ENCODE measurements at regions not wholly inside any gene's neighbourhood (a gene's known extent, or its start where the extent isn't known, plus 50 kb on each side); places are given as distances from the start of the nearest gene placed in this dataset.

GRCh38 chr2:211085056-211085680 is 528.8 kb downstream of the CPS1 start:
- TF ChIP-seq GATA1 (IDR thresholded peaks at IDR 0.05; ENCODE audit: low read depth, low read length) (no peak), POLR2A (IDR thresholded peaks at IDR 0.05; ENCODE audit: low read length) (no peak)
- peak; percentile 11 to 35 for DNase-seq

- no peak for DNase-seq
- TF ChIP-seq GATA1 (IDR thresholded peaks at IDR 0.05; ENCODE audit: low read depth, low read length) (no peak), POLR2A (IDR thresholded peaks at IDR 0.05; ENCODE audit: low read length) (no peak)
Measured at GRCh38 chr2:211086049-211086448, 529.6 kb downstream of the CPS1 start.

GRCh38 chr2:211089127-211089526 is 532.7 kb downstream of the CPS1 start:
- TF ChIP-seq POLR2A (IDR thresholded peaks at IDR 0.05; ENCODE audit: low read length): no peak
- no peak for TF ChIP-seq GATA1 (IDR thresholded peaks at IDR 0.05; ENCODE audit: low read depth, low read length)
- DNase-seq: no peak

GRCh38 chr2:211093743-211094303 is 537.4 kb downstream of the CPS1 start:
- TF ChIP-seq POLR2A (IDR thresholded peaks at IDR 0.05; ENCODE audit: low read length) (no peak), GATA1 (IDR thresholded peaks at IDR 0.05; ENCODE audit: low read depth, low read length) (no peak)
- peak; percentile 1 for DNase-seq

- no peak for DNase-seq
- no peak for TF ChIP-seq POLR2A (IDR thresholded peaks at IDR 0.05; ENCODE audit: low read length)
- no peak for TF ChIP-seq GATA1 (IDR thresholded peaks at IDR 0.05; ENCODE audit: low read depth, low read length)
Measured at GRCh38 chr2:211103989-211104388, 547.6 kb downstream of the CPS1 start.

- TF ChIP-seq POLR2A (IDR thresholded peaks at IDR 0.05; ENCODE audit: low read length) (no peak), GATA1 (IDR thresholded peaks at IDR 0.05; ENCODE audit: low read depth, low read length) (no peak)
- DNase-seq: no peak
Measured at GRCh38 chr2:211113334-211114175, 557.2 kb downstream of the CPS1 start.

GRCh38 chr2:211114826-211115455 is 558.5 kb downstream of the CPS1 start:
- no peak for DNase-seq

GRCh38 chr2:211117026-211117425 is 560.6 kb downstream of the CPS1 start:
- no peak for DNase-seq
- TF ChIP-seq GATA1 (IDR thresholded peaks at IDR 0.05; ENCODE audit: low read depth, low read length): no peak
- TF ChIP-seq POLR2A (IDR thresholded peaks at IDR 0.05; ENCODE audit: low read length): no peak

More at GRCh38 chr2:211114826-211115455, 558.5 kb downstream of the CPS1 start:
- TF ChIP-seq POLR2A (IDR thresholded peaks at IDR 0.05; ENCODE audit: low read length): no peak

GRCh38 chr2:211126256-211126655 is 569.9 kb downstream of the CPS1 start:
- TF ChIP-seq GATA1 (IDR thresholded peaks at IDR 0.05; ENCODE audit: low read depth, low read length) (no peak), POLR2A (IDR thresholded peaks at IDR 0.05; ENCODE audit: low read length) (no peak)
- peak in 1 of 2 experiments; percentile 1 for DNase-seq

GRCh38 chr2:211127501-211127900 is 571.1 kb downstream of the CPS1 start:
- TF ChIP-seq POLR2A (IDR thresholded peaks at IDR 0.05; ENCODE audit: low read length) (no peak), GATA1 (IDR thresholded peaks at IDR 0.05; ENCODE audit: low read depth, low read length) (no peak)
- peak in 1 of 2 experiments; percentile 48 for DNase-seq

GRCh38 chr2:211128287-211128686 is 571.9 kb downstream of the CPS1 start:
- DNase-seq: no peak
- TF ChIP-seq GATA1 (IDR thresholded peaks at IDR 0.05; ENCODE audit: low read depth, low read length): no peak
- no peak for TF ChIP-seq POLR2A (IDR thresholded peaks at IDR 0.05; ENCODE audit: low read length)

GRCh38 chr2:211129798-211130197 is 573.4 kb downstream of the CPS1 start:
- DNase-seq: no peak
- TF ChIP-seq GATA1 (IDR thresholded peaks at IDR 0.05; ENCODE audit: low read depth, low read length) (no peak), POLR2A (IDR thresholded peaks at IDR 0.05; ENCODE audit: low read length) (no peak)

- DNase-seq: no peak
- TF ChIP-seq GATA1 (IDR thresholded peaks at IDR 0.05; ENCODE audit: low read depth, low read length): no peak
Measured at GRCh38 chr2:211132046-211132445, 575.6 kb downstream of the CPS1 start.

- TF ChIP-seq POLR2A (IDR thresholded peaks at IDR 0.05; ENCODE audit: low read length) (no peak), GATA1 (IDR thresholded peaks at IDR 0.05; ENCODE audit: low read depth, low read length) (no peak)
- no peak for DNase-seq
Measured at GRCh38 chr2:211132573-211132972, 576.2 kb downstream of the CPS1 start.
